ENCODE measurements at regions not wholly inside any gene's neighbourhood (a gene's known extent, or its start where the extent isn't known, plus 50 kb on each side); places are given as distances from the start of the nearest gene placed in this dataset.

DNA sequence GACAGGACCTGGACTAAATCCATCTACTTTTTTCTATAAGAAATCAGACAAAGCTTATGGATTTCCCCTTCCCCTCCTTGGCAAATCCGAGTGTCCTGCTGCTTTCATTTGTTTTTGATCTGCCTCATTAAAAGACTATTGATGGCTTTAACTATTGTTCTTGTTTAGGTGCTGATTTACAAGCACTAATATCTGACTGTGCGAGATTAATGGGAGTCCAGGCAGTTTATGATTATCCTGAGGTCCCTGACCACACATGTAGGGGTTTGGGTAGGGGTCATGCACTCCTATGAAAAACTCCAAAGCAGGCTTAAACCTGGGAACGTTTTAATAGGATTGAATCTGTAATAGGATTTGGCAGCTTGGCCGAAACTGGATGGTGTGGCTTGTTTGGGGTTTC lies 317.5 kb upstream of the POU3F2 start:
- no peak for ATAC-seq

GRCh38 chr6:98525860-98526259 lies 308.5 kb upstream of the POU3F2 start:
- no peak for ATAC-seq
- TF ChIP-seq CSDC2 (CRISPR knock-in tag; IDR thresholded peaks at IDR 0.05) = no peak
- TF ChIP-seq TOX (CRISPR knock-in tag; IDR thresholded peaks at IDR 0.05; ENCODE audit: borderline replicate concordance) = no peak
- TF ChIP-seq ESRRG (CRISPR knock-in tag; IDR thresholded peaks at IDR 0.05) = no peak
- no peak for TF ChIP-seq ARNTL (CRISPR knock-in tag; IDR thresholded peaks at IDR 0.05; ENCODE audit: borderline replicate concordance, low read depth)
- TF ChIP-seq, protein P1, sequence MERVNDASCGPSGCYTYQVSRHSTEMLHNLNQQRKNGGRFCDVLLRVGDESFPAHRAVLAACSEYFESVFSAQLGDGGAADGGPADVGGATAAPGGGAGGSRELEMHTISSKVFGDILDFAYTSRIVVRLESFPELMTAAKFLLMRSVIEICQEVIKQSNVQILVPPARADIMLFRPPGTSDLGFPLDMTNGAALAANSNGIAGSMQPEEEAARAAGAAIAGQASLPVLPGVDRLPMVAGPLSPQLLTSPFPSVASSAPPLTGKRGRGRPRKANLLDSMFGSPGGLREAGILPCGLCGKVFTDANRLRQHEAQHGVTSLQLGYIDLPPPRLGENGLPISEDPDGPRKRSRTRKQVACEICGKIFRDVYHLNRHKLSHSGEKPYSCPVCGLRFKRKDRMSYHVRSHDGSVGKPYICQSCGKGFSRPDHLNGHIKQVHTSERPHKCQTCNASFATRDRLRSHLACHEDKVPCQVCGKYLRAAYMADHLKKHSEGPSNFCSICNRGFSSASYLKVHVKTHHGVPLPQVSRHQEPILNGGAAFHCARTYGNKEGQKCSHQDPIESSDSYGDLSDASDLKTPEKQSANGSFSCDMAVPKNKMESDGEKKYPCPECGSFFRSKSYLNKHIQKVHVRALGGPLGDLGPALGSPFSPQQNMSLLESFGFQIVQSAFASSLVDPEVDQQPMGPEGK (CRISPR knock-in tag; IDR thresholded peaks at IDR 0.05; ENCODE audit: borderline replicate concordance) = no peak
- no peak for TF ChIP-seq OSR1 (CRISPR knock-in tag; IDR thresholded peaks at IDR 0.05)
- TF ChIP-seq ZFP3 (CRISPR knock-in tag; IDR thresholded peaks at IDR 0.05) = no peak

More for the DNA sequence above, 317.5 kb upstream of the POU3F2 start:
- TF ChIP-seq CSDC2 (CRISPR knock-in tag; IDR thresholded peaks at IDR 0.05) (no peak), ISL1 (CRISPR knock-in tag; IDR thresholded peaks at IDR 0.05) (no peak), BACH2 (CRISPR knock-in tag; IDR thresholded peaks at IDR 0.05; ENCODE audit: borderline replicate concordance) (no peak), SNAI2 (CRISPR knock-in tag; IDR thresholded peaks at IDR 0.05) (no peak), ESRRG (CRISPR knock-in tag; IDR thresholded peaks at IDR 0.05) (no peak), ZNF565 (CRISPR knock-in tag; conservative IDR thresholded peaks at IDR 0.05; ENCODE audit: low read depth) (no peak), ZFP30 (CRISPR knock-in tag; IDR thresholded peaks at IDR 0.05) (no peak), RARB (CRISPR knock-in tag; IDR thresholded peaks at IDR 0.05) (no peak), OSR1 (CRISPR knock-in tag; IDR thresholded peaks at IDR 0.05) (no peak), TOX (CRISPR knock-in tag; IDR thresholded peaks at IDR 0.05; ENCODE audit: borderline replicate concordance) (no peak), ZNF8 (CRISPR knock-in tag; IDR thresholded peaks at IDR 0.05) (no peak), TCF4 (CRISPR knock-in tag; IDR thresholded peaks at IDR 0.05; ENCODE audit: borderline replicate concordance) (no peak), ZC3H10 (CRISPR knock-in tag; IDR thresholded peaks at IDR 0.05) (no peak)
- TF ChIP-seq, protein P1 (CRISPR knock-in tag; IDR thresholded peaks at IDR 0.05; ENCODE audit: borderline replicate concordance) = no peak
- TF ChIP-seq, protein P2, sequence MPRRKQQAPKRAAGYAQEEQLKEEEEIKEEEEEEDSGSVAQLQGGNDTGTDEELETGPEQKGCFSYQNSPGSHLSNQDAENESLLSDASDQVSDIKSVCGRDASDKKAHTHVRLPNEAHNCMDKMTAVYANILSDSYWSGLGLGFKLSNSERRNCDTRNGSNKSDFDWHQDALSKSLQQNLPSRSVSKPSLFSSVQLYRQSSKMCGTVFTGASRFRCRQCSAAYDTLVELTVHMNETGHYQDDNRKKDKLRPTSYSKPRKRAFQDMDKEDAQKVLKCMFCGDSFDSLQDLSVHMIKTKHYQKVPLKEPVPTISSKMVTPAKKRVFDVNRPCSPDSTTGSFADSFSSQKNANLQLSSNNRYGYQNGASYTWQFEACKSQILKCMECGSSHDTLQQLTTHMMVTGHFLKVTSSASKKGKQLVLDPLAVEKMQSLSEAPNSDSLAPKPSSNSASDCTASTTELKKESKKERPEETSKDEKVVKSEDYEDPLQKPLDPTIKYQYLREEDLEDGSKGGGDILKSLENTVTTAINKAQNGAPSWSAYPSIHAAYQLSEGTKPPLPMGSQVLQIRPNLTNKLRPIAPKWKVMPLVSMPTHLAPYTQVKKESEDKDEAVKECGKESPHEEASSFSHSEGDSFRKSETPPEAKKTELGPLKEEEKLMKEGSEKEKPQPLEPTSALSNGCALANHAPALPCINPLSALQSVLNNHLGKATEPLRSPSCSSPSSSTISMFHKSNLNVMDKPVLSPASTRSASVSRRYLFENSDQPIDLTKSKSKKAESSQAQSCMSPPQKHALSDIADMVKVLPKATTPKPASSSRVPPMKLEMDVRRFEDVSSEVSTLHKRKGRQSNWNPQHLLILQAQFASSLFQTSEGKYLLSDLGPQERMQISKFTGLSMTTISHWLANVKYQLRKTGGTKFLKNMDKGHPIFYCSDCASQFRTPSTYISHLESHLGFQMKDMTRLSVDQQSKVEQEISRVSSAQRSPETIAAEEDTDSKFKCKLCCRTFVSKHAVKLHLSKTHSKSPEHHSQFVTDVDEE (CRISPR knock-in tag; IDR thresholded peaks at IDR 0.05) = no peak
- TF ChIP-seq, protein P3, sequence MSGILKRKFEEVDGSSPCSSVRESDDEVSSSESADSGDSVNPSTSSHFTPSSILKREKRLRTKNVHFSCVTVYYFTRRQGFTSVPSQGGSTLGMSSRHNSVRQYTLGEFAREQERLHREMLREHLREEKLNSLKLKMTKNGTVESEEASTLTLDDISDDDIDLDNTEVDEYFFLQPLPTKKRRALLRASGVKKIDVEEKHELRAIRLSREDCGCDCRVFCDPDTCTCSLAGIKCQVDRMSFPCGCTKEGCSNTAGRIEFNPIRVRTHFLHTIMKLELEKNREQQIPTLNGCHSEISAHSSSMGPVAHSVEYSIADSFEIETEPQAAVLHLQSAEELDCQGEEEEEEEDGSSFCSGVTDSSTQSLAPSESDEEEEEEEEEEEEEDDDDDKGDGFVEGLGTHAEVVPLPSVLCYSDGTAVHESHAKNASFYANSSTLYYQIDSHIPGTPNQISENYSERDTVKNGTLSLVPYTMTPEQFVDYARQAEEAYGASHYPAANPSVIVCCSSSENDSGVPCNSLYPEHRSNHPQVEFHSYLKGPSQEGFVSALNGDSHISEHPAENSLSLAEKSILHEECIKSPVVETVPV (CRISPR knock-in tag; IDR thresholded peaks at IDR 0.05) = no peak

DNA sequence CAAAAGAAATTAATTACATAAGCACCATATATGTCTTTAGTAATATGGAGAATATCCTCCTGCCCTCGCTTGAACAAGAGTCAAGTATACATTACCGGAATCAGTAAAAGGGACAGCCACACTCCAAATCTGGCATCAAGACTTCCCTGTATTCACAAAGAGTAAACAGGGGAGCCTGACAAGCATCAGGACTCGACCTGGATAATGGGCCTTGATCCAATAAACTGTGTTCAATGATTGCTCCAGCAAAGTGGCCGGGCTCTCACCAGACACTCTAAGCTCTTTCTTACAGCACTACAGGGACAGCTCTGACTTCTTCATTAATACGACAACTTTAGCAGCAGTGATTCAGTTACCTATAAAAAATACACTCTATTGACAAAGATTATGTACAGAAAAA lies 307.9 kb upstream of the POU3F2 start:
- TF ChIP-seq TCF4 (CRISPR knock-in tag; IDR thresholded peaks at IDR 0.05; ENCODE audit: borderline replicate concordance) = no peak
- no peak for TF ChIP-seq GLIS3 (CRISPR knock-in tag; IDR thresholded peaks at IDR 0.05)
- no peak for TF ChIP-seq RARB (CRISPR knock-in tag; IDR thresholded peaks at IDR 0.05)
- TF ChIP-seq ZNF70 (CRISPR knock-in tag; IDR thresholded peaks at IDR 0.05) = no peak
- no peak for TF ChIP-seq CSDC2 (CRISPR knock-in tag; IDR thresholded peaks at IDR 0.05)
- TF ChIP-seq ZNF565 (CRISPR knock-in tag; conservative IDR thresholded peaks at IDR 0.05; ENCODE audit: low read depth) = no peak
- no peak for TF ChIP-seq BACH2 (CRISPR knock-in tag; IDR thresholded peaks at IDR 0.05; ENCODE audit: borderline replicate concordance)
- no peak for TF ChIP-seq ARNTL (CRISPR knock-in tag; IDR thresholded peaks at IDR 0.05; ENCODE audit: borderline replicate concordance, low read depth)
- no peak for TF ChIP-seq ZFP30 (CRISPR knock-in tag; IDR thresholded peaks at IDR 0.05)
- no peak for TF ChIP-seq PPARA (CRISPR knock-in tag; IDR thresholded peaks at IDR 0.05; ENCODE audit: borderline replicate concordance)
- TF ChIP-seq, protein P2 (CRISPR knock-in tag; IDR thresholded peaks at IDR 0.05) = no peak
- ATAC-seq = no peak

All from SK-N-SH treated with all-trans-retinoic acid at 6 μM for 48 hours (cell line).